Osteoblast (primary cell): ENCODE measurements at regions not wholly inside any gene's neighbourhood (a gene's known extent, or its start where the extent isn't known, plus 50 kb on each side); places are given as distances from the start of the nearest gene placed in this dataset.
"Not testable (repeated sequence)": the region's sequence is repeated elsewhere in the genome, so short reads cannot be mapped to it uniquely, and the experiment has no call there.

ENCODE experiments used
- DNase-seq: peaks from one replicate; pipeline ENCODE4 v3.0.0; 2011; ENCODE audit warnings: low spot score, mixed read lengths; ENCODE audit not compliant: insufficient read length; ENCODE audit errors: missing footprints
- H2AFZ ChIP-seq: 2 replicates; pipeline ENCODE4 v1.6.0; 2011; ENCODE audit warnings: mild to moderate bottlenecking, low read length
- H3K27ac ChIP-seq: 2 replicates; pipeline ENCODE4 v1.5.1; 2011; ENCODE audit warnings: mild to moderate bottlenecking, low read depth, low read length, moderate library complexity
- H3K27me3 ChIP-seq: 2 replicates; pipeline ENCODE4 v1.6.0; 2012; ENCODE audit warnings: mild to moderate bottlenecking, control low read depth, inconsistent platforms, low read length, moderate library complexity; ENCODE audit not compliant: insufficient read depth
- H3K36me3 ChIP-seq: 2 replicates; pipeline ENCODE4 v1.5.1; 2011; ENCODE audit warnings: mild to moderate bottlenecking, low read length, control low read depth, moderate library complexity; ENCODE audit not compliant: insufficient read depth
- H3K4me1 ChIP-seq: 2 replicates; pipeline ENCODE4 v1.5.1; 2011; ENCODE audit warnings: mild to moderate bottlenecking, low read length, control low read depth, moderate library complexity; ENCODE audit not compliant: insufficient read depth
- H3K4me2 ChIP-seq: 2 replicates; pipeline ENCODE4 v1.6.0; 2011; ENCODE audit warnings: mild to moderate bottlenecking, low read length; ENCODE audit not compliant: insufficient read depth
- H3K4me3 ChIP-seq: fragments of 200-600 bp; sonication (generic); 3 replicates; pipeline ENCODE4 v1.5.1; 2012; ENCODE audit warnings: mild to moderate bottlenecking, low read length, inconsistent platforms; ENCODE audit not compliant: insufficient read depth
- H3K79me2 ChIP-seq: 2 replicates; pipeline ENCODE4 v1.6.0; 2012; ENCODE audit warnings: mild to moderate bottlenecking, low read length, control low read depth, inconsistent platforms; ENCODE audit not compliant: insufficient read depth
- H3K9me3 ChIP-seq: 2 replicates; pipeline ENCODE4 v1.5.1; 2011; ENCODE audit warnings: low read depth, low read length, control low read depth
- H4K20me1 ChIP-seq: 2 replicates; pipeline ENCODE4 v1.6.0; 2012; ENCODE audit warnings: mild to moderate bottlenecking, low read length, control low read depth; ENCODE audit not compliant: insufficient read depth

DNA sequence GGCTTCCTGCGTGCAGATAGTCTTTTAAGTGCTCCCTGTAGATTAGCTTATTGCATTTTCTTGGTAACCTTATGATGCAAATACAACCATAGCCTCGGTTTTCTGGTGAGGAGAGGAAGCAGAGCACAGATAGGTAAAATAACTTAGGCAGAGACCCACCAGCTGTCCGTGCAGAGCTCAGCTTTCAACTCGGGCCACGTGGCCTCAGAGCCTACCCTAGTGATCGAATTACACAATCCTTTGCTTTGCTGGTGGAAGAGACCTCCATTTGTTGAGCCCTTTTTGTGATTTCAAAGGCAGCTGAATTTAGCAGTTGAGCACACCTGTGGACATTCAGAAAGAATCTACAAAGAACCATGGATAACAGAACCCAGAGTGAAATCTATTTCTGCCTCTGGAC is 220.1 kb downstream of the ATP6V0E2 start:
- H3K36me3 ChIP-seq, H3K27ac ChIP-seq, DNase-seq, H3K4me2 ChIP-seq, H3K4me1 ChIP-seq, H2AFZ ChIP-seq, H3K27me3 ChIP-seq, H3K9me3 ChIP-seq, H3K4me3 ChIP-seq, H4K20me1 ChIP-seq, H3K79me2 ChIP-seq: not testable (repeated sequence)

GRCh38 chr7:150096213-150096994 is 222.6 kb downstream of the ATP6V0E2 start:
- DNase-seq, H3K27me3 ChIP-seq: not testable (repeated sequence)

GRCh38 chr7:150098592-150098991 is 224.6 kb upstream of the LRRC61 start:
- H3K4me3 ChIP-seq, H3K9me3 ChIP-seq, H4K20me1 ChIP-seq: not testable (repeated sequence)

More at GRCh38 chr7:150096213-150096994, 222.6 kb downstream of the ATP6V0E2 start:
- H3K4me2 ChIP-seq, H3K9me3 ChIP-seq, H3K4me3 ChIP-seq, H3K4me1 ChIP-seq, H3K79me2 ChIP-seq, H3K27ac ChIP-seq, H3K36me3 ChIP-seq, H4K20me1 ChIP-seq, H2AFZ ChIP-seq: not testable (repeated sequence)

GRCh38 chr7:150101282-150101681 is 221.9 kb upstream of the LRRC61 start:
- DNase-seq, H3K79me2 ChIP-seq, H3K4me3 ChIP-seq: not testable (repeated sequence)

More at GRCh38 chr7:150098592-150098991, 224.6 kb upstream of the LRRC61 start:
- not testable (repeated sequence) for H3K79me2 ChIP-seq, H3K27ac ChIP-seq, H2AFZ ChIP-seq, H3K36me3 ChIP-seq, H3K27me3 ChIP-seq, H3K4me1 ChIP-seq, H3K4me2 ChIP-seq, DNase-seq

DNA sequence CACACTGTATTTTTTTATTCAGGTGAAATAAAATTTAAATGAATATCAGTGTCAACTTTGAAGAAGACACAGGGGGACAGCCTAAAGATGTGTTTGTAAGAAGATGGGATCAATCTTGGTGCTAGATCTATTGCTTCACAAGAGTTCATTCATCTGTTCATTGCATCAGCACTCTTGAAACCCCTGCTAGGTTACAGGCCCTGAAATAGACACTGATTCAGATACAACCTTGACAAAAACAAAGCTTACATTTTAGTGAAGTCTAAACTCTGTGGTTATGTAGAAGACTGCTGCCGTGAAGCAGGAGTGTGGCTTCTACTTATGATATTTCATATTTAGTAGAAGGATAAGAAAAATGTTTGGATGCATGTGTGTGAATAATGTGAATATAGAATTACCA is 215.9 kb upstream of the LRRC61 start:
- H3K4me3 ChIP-seq, H2AFZ ChIP-seq, H3K27ac ChIP-seq, H3K4me1 ChIP-seq, H3K4me2 ChIP-seq, H3K79me2 ChIP-seq, H3K27me3 ChIP-seq, DNase-seq, H3K9me3 ChIP-seq, H3K36me3 ChIP-seq, H4K20me1 ChIP-seq: not testable (repeated sequence)

More at GRCh38 chr7:150101282-150101681, 221.9 kb upstream of the LRRC61 start:
- not testable (repeated sequence) for H2AFZ ChIP-seq, H3K36me3 ChIP-seq, H3K4me2 ChIP-seq, H3K4me1 ChIP-seq, H3K27me3 ChIP-seq, H4K20me1 ChIP-seq, H3K9me3 ChIP-seq, H3K27ac ChIP-seq

DNA sequence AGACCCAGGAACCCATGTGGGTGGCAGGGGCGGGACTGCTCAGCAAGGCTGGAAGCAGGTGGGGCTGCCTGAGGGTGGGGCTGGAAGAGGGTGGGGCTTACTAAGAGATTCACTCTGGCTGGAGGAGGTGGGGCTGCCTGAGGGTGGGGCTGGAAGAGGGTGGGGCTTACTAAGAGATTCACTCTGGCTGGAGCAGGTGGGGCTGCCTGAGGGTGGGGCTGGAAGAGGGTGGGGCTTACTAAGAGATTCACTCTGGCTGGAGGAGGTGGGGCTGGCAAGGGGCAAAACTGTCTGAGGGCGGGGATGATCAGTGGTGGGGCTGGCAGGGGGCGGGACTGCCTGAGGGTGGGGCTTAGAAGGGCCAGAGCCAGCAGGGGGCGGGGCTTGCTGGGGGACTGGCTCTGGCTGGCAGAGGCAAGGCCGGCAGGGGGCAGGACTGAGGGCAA is 212.8 kb upstream of the LRRC61 start:
- H3K36me3 ChIP-seq, H4K20me1 ChIP-seq, H3K27ac ChIP-seq, H3K4me3 ChIP-seq, H2AFZ ChIP-seq, H3K79me2 ChIP-seq, H3K27me3 ChIP-seq, H3K9me3 ChIP-seq, H3K4me2 ChIP-seq, DNase-seq, H3K4me1 ChIP-seq: not testable (repeated sequence)

- not testable (repeated sequence) for H3K79me2 ChIP-seq, H4K20me1 ChIP-seq, H2AFZ ChIP-seq, H3K27ac ChIP-seq, H3K4me2 ChIP-seq, H3K27me3 ChIP-seq, H3K36me3 ChIP-seq, DNase-seq, H3K4me1 ChIP-seq, H3K4me3 ChIP-seq, H3K9me3 ChIP-seq
Measured at GRCh38 chr7:150110882-150111281, 212.3 kb upstream of the LRRC61 start.

DNA sequence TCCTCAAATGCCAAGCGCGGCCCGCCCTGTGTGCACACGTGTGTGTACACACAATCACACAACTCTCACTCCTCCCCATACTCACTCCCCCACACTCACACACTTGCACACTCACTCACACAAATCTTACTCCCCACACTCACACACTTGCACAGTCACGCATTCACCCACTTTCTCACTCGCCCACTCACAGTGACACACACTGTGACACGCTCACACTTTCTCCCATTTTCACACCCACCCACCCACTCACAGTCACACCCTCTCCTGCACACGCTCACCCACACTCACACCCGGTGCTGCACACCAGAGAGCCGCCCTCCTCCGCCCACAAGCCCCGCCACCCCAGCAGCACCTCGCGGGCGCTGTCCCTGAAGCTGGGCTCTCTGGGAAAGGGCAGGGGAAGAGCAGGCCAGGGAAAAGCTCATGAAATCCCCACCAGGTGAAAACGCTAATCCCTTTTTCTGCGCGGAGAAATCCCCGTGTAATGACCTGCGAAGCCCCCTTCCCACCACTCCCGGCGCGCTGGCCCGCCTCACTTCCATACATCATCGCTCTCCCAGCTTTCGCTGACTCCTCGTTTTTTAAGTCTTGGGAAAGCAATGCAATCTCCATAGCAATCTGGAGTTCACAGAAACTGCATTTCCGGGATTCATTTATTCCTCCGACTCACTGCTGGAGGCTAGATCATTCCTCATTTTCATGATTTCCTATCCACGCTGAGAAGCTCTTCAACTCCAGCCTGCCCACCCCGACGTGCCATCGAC is 211.6 kb upstream of the LRRC61 start:
- H3K9me3 ChIP-seq, H3K27me3 ChIP-seq, H3K27ac ChIP-seq, H3K36me3 ChIP-seq, H3K79me2 ChIP-seq, H3K4me1 ChIP-seq, H4K20me1 ChIP-seq, H3K4me2 ChIP-seq, DNase-seq, H3K4me3 ChIP-seq, H2AFZ ChIP-seq: not testable (repeated sequence)

- not testable (repeated sequence) for H3K4me1 ChIP-seq, H3K27me3 ChIP-seq, H3K4me2 ChIP-seq, H2AFZ ChIP-seq, H3K79me2 ChIP-seq, H3K4me3 ChIP-seq, H3K27ac ChIP-seq, H3K36me3 ChIP-seq, H4K20me1 ChIP-seq, DNase-seq, H3K9me3 ChIP-seq
Measured at GRCh38 chr7:150113301-150113700, 209.9 kb upstream of the LRRC61 start.
